Panc1 (cell line): ENCODE measurements at regions not wholly inside any gene's neighbourhood (a gene's known extent, or its start where the extent isn't known, plus 50 kb on each side); places are given as distances from the start of the nearest gene placed in this dataset.

ENCODE experiments used
- ATAC-seq: fragments of 200-7000 bp; cut with Tn5 transposase; 2 replicates; pipeline ENCODE4 v1.9.1; 2020; ENCODE audit warnings: mild to moderate bottlenecking, moderate library complexity
- BruUV-seq: library from RNA; stranded (reverse); fragments of 400-500 nt; replicated peaks from 2 replicates; lab custom pipeline; 2021; lab: Mats Ljungman, UMichigan
- CTCF ChIA-PET: fragments of 300-600 bp; sonication (Branson Sonifier 250); formaldehyde crosslinking; loops from one replicate; lab custom pipeline; 2022; ENCODE audit warnings: antibody characterized with exemption; lab: Charles Lee
- POLR2A ChIA-PET: fragments of 300-600 bp; sonication (Branson Sonifier 250); formaldehyde crosslinking; loops from one replicate; lab custom pipeline; 2022; ENCODE audit warnings: antibody characterized with exemption; lab: Charles Lee
- DNase-seq: peaks from one replicate; pipeline ENCODE4 v3.0.0-alpha.2; 2010; ENCODE audit warnings: low read depth, low spot score
- H3K27ac ChIP-seq: 2 replicates; pipeline ENCODE4 v1.5.1; 2011; ENCODE audit warnings: mild to moderate bottlenecking, low read length, inconsistent platforms
- H3K27me3 ChIP-seq: fragments of 200-500 bp; sonication (Bioruptor generic); 2 replicates; pipeline ENCODE4 v1.6.0; 2014; ENCODE audit warnings: low read length, inconsistent platforms; ENCODE audit not compliant: control insufficient read depth, insufficient read depth
- H3K36me3 ChIP-seq: fragments of 200-500 bp; sonication (Bioruptor generic); 2 replicates; pipeline ENCODE4 v1.5.1; 2014; ENCODE audit warnings: inconsistent platforms, mild to moderate bottlenecking, low read length, moderate library complexity; ENCODE audit not compliant: control insufficient read depth, insufficient read depth
- H3K4me1 ChIP-seq: 2 replicates; pipeline ENCODE4 v1.5.1; 2011; ENCODE audit warnings: inconsistent platforms, mild to moderate bottlenecking, low read length, moderate library complexity; ENCODE audit not compliant: control insufficient read depth, insufficient read depth
- H3K4me3 ChIP-seq, 2 experiments: 2 replicates each; pipeline ENCODE4 v1.5.1; 2011 to 2012; ENCODE audit warnings: low read depth in 2 of 2, low read length in 2 of 2, mild to moderate bottlenecking in 2 of 2, inconsistent platforms in 1 of 2, moderate library complexity in 1 of 2
- H3K9me3 ChIP-seq: fragments of 200-500 bp; sonication (Bioruptor generic); 2 replicates; pipeline ENCODE4 v1.5.1; 2014; ENCODE audit warnings: low read depth, mild to moderate bottlenecking, inconsistent platforms, low read length, moderate library complexity; ENCODE audit not compliant: control insufficient read depth, insufficient read depth
- POLR2AphosphoS5 ChIP-seq: IDR thresholded peaks from 2 replicates; pipeline ENCODE4 v1.6.1; 2012; ENCODE audit warnings: mild to moderate bottlenecking, low read depth, low read length, moderate library complexity
- SIN3A ChIP-seq: IDR thresholded peaks from 2 replicates; pipeline ENCODE4 v1.6.1; 2012; ENCODE audit warnings: low read depth, mild to moderate bottlenecking, low read length, moderate library complexity, borderline replicate concordance; ENCODE audit not compliant: insufficient read depth
- TCF7L2 ChIP-seq: IDR thresholded peaks from 2 replicates; pipeline ENCODE4 v1.6.1; 2011; ENCODE audit warnings: mild to moderate bottlenecking, low read depth, low read length, inconsistent platforms
- in situ Hi-C: cut with HindIII; loops from 2 replicates; pipeline ENCODE4 v1.10.0; 2016; ENCODE audit warnings: low sequenced_read_pairs, low pct_unique_long_range_greater_than_20kb
- intact Hi-C: fragments of 100-400 bp; cut with micrococcal nuclease; formaldehyde crosslinking; loops from one replicate; pipeline ENCODE4 v1.10.0; 2022; ENCODE audit not compliant: unreplicated experiment
- TF ChIP-seq, protein P1 (sequence below): fragments of 450-650 bp; IDR thresholded peaks from 2 replicates; pipeline ENCODE4 v1.5.1; 2017; ENCODE audit warnings: mild to moderate bottlenecking
- TF ChIP-seq, protein P2 (sequence below), 2 experiments: IDR thresholded peaks; 2 replicates each; pipeline ENCODE4 v1.6.1; 2011 to 2012; ENCODE audit warnings: low read depth in 2 of 2, control low read depth in 1 of 2, low read length in 1 of 2, mild to moderate bottlenecking in 1 of 2, moderate library complexity in 1 of 2; ENCODE audit not compliant: insufficient read depth in 1 of 2

DNA sequence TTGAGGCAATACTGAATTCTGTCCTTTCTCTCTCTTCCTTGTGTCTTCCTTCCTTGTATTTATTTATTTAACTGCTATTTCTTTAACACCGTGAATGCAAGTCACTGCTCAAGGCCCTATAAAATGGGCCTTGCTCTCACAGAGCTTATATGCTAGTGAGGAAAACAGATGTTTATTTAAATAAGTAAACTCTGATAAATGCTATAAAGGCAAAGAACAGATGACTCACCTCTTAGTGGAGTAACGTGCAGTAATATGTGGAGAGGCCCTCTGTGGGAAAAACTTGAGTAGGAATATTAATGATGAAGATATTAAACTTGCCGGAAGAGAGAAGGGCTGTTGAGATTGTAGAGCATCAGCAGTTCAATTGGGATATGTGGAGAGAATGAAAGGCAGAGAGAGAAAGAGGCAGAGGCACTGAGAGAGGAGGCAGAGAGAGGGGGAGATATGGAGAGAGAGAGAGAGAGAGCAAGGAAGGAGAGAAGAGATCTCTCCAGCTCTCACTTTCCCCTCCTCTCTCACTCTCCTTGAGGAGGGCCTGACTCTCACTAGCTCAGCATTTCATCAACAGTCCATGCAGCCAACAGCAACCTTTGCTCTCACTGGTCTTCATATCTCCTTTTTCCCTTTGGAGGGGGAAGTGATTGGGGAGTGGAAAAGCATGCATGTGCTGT is 322.2 kb downstream of the LMX1A start:
- Histone ChIP-seq H3K36me3 (no peaks in the 10 kb centered on the region), H3K4me3 (no peak overlapping the region), H3K9me3 (no peaks in the 10 kb centered on the region), H3K4me1 (no peaks in the 10 kb centered on the region), H3K27me3 (no peaks in the 10 kb centered on the region), H3K27ac (no peak overlapping the region)
- TF ChIP-seq, protein P1, sequence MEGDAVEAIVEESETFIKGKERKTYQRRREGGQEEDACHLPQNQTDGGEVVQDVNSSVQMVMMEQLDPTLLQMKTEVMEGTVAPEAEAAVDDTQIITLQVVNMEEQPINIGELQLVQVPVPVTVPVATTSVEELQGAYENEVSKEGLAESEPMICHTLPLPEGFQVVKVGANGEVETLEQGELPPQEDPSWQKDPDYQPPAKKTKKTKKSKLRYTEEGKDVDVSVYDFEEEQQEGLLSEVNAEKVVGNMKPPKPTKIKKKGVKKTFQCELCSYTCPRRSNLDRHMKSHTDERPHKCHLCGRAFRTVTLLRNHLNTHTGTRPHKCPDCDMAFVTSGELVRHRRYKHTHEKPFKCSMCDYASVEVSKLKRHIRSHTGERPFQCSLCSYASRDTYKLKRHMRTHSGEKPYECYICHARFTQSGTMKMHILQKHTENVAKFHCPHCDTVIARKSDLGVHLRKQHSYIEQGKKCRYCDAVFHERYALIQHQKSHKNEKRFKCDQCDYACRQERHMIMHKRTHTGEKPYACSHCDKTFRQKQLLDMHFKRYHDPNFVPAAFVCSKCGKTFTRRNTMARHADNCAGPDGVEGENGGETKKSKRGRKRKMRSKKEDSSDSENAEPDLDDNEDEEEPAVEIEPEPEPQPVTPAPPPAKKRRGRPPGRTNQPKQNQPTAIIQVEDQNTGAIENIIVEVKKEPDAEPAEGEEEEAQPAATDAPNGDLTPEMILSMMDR = no peak
- TF ChIP-seq TCF7L2 (no peak), POLR2AphosphoS5 (no peak), SIN3A (no peak)
- TF ChIP-seq, protein P2, sequence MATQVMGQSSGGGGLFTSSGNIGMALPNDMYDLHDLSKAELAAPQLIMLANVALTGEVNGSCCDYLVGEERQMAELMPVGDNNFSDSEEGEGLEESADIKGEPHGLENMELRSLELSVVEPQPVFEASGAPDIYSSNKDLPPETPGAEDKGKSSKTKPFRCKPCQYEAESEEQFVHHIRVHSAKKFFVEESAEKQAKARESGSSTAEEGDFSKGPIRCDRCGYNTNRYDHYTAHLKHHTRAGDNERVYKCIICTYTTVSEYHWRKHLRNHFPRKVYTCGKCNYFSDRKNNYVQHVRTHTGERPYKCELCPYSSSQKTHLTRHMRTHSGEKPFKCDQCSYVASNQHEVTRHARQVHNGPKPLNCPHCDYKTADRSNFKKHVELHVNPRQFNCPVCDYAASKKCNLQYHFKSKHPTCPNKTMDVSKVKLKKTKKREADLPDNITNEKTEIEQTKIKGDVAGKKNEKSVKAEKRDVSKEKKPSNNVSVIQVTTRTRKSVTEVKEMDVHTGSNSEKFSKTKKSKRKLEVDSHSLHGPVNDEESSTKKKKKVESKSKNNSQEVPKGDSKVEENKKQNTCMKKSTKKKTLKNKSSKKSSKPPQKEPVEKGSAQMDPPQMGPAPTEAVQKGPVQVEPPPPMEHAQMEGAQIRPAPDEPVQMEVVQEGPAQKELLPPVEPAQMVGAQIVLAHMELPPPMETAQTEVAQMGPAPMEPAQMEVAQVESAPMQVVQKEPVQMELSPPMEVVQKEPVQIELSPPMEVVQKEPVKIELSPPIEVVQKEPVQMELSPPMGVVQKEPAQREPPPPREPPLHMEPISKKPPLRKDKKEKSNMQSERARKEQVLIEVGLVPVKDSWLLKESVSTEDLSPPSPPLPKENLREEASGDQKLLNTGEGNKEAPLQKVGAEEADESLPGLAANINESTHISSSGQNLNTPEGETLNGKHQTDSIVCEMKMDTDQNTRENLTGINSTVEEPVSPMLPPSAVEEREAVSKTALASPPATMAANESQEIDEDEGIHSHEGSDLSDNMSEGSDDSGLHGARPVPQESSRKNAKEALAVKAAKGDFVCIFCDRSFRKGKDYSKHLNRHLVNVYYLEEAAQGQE (IDR thresholded peaks at IDR 0.05; ENCODE audit: insufficient read depth in 1 of 2, low read depth in 2 of 2, low read length in 1 of 2) = no peak
- intact Hi-C loops (no loop called here), in situ Hi-C loops (no loop called here)
- ChIA-PET POLR2A (no interaction called here), CTCF (no interaction called here)
- ATAC-seq = no peak
- no peak for DNase-seq
- BruUV-seq = no TSS peak

DNA sequence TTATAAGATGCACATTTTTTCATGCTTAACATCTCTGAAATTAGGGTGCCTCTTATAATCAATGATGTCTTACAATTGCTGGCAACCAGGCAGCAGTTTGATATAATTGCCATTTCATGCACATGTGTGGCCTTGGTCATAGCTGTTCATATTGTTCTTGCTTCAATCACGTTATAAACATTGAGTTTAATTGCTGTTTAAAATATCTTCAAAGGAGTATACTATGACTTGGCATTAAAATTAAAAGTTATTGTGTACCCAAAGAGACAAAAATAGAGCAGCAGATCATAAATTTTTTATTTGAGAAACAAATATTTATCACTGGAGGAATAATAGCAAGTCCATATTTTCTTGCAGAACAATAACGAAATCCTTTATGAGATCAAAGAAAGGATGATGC is 325.5 kb downstream of the LMX1A start:
- H3K27me3 ChIP-seq = no peaks in the 10 kb centered on the region
- ATAC-seq (no peak), DNase-seq (no peak)
- no peaks in the 10 kb centered on the region for H3K9me3 ChIP-seq
- in situ Hi-C loops (no loop called here), intact Hi-C loops (no loop called here)
- H3K4me3 ChIP-seq = no peak overlapping the region
- H3K27ac ChIP-seq = no peak overlapping the region
- BruUV-seq = no TSS peak
- TF ChIP-seq, protein P2 (IDR thresholded peaks at IDR 0.05; ENCODE audit: insufficient read depth in 1 of 2, low read depth in 2 of 2, low read length in 1 of 2) = no peak
- TF ChIP-seq, protein P1 = no peak
- TF ChIP-seq TCF7L2 = no peak
- no peak for TF ChIP-seq SIN3A
- no peak for TF ChIP-seq POLR2AphosphoS5
- H3K36me3 ChIP-seq = no peaks in the 10 kb centered on the region
- H3K4me1 ChIP-seq = no peaks in the 10 kb centered on the region
- CTCF ChIA-PET = no interaction called here
- POLR2A ChIA-PET = no interaction called here
